ENCODE measurements at regions not wholly inside any gene's neighbourhood (a gene's known extent, or its start where the extent isn't known, plus 50 kb on each side); places are given as distances from the start of the nearest gene placed in this dataset.

DNA sequence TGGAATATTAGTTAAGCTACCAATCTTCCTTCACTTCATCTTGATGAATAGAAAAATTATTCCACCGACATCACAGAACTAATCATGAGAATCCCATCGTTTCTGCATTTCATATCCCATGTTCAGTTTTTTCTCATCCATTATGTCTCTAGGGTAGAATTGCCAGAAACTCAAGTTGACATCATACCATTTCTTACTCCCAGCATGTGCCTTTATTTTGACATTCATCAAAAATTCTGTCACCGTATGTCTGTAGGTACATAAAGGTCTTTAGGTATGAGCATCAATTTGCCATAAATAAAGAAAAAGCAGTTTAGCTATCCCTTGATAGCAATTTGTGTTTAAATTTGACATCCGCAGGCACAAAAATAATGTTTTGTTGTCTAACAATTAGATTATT lies 175.5 kb upstream of the ROBO2 start (continued):
- TF ChIP-seq, protein P1, sequence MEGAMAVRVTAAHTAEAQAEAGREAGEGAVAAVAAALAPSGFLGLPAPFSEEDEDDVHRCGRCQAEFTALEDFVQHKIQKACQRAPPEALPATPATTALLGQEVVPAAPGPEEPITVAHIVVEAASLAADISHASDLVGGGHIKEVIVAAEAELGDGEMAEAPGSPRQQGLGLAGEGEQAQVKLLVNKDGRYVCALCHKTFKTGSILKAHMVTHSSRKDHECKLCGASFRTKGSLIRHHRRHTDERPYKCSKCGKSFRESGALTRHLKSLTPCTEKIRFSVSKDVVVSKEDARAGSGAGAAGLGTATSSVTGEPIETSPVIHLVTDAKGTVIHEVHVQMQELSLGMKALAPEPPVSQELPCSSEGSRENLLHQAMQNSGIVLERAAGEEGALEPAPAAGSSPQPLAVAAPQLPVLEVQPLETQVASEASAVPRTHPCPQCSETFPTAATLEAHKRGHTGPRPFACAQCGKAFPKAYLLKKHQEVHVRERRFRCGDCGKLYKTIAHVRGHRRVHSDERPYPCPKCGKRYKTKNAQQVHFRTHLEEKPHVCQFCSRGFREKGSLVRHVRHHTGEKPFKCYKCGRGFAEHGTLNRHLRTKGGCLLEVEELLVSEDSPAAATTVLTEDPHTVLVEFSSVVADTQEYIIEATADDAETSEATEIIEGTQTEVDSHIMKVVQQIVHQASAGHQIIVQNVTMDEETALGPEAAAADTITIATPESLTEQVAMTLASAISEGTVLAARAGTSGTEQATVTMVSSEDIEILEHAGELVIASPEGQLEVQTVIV (CRISPR knock-in tag; IDR thresholded peaks at IDR 0.05; ENCODE audit: borderline replicate concordance), result no peak

DNA sequence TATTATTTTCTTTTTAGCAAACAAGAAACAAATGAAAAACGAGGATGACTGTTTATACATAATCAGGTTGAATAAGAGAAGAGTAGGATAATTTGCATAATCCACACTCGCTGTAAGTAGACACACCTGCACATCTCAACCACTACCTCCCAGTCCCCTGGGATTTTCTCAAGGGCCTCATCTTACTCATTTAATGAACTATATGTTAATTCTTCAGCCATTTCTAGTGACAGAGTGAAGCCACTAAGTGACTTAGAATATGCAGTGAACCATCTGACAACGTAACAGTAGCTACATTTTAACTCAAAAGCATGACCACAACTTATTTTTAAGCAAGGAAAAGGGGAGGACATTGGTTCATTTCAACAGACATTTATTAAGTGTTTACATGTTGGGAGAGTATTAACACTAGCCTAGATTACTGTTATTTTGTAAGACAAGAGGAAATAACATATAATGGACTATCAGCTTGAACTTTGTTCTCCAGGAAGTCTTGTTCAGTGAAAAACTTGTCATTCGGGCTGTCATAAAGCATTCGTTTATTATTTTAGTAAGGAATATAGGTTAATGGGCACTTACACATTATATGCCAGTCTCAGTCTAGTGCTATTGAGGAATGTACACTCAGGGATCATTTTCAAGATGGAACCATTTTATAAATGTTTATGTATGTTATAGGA lies 173.0 kb upstream of the ROBO2 start:
- FAIRE-seq (no peak), DNase-seq (ENCODE audit: extremely low read depth in 1 of 4, low spot score in 3 of 4) (no peak), ATAC-seq (no peak)
- Histone ChIP-seq H2AFZ (ENCODE audit: low read depth, low read length) (no peak overlapping the region), H3K79me2 (ENCODE audit: control insufficient read depth, insufficient read depth, low read length) (no peaks in the 10 kb centered on the region), H3K36me3 (ENCODE audit: control insufficient read depth, insufficient read depth, low read length) (no peaks in the 10 kb centered on the region), H3K4me2 (ENCODE audit: insufficient read depth, low read length) (no peak overlapping the region), H3K27me3 (ENCODE audit: control insufficient read depth in 2 of 2, insufficient read depth in 2 of 2, low read length in 2 of 2) (no peaks in the 10 kb centered on the region), H3K4me3 (no peak overlapping the region), H4K20me1 (replicated peaks; ENCODE audit: control insufficient read depth, insufficient read depth, low read length) (no peaks in the 10 kb centered on the region), H3K9me1 (ENCODE audit: control insufficient read depth, insufficient read depth, low read length) (no peaks in the 10 kb centered on the region), H3K9ac (ENCODE audit: insufficient read depth in 1 of 2, low read depth in 2 of 2, low read length in 2 of 2) (no peak overlapping the region), H3K9me3 (replicated peaks; ENCODE audit: control insufficient read depth, insufficient read depth, low read depth, low read length) (no peaks in the 10 kb centered on the region), H3K27ac (ENCODE audit: extremely low read depth, low read depth, low read length) (no peak overlapping the region), H3K4me1 (replicated peaks in 1 of 2; ENCODE audit: control insufficient read depth in 2 of 2, insufficient read depth in 2 of 2, low read length in 2 of 2) (no peaks in the 10 kb centered on the region)
- in situ Hi-C loops (cut with MboI) (no loop called here), intact Hi-C loops (cut with micrococcal nuclease) (no loop called here)
- BruUV-seq (replicated peaks), result no TSS peak
- POLR2A ChIA-PET, result no interaction called here
- CTCF ChIA-PET (ENCODE audit: low intra/inter-chr PET ratio), result no interaction called here
- 0% methylated on average over 5 of the region's 5 CpGs for WGBS (ENCODE audit: insufficient coverage, low coverage, missing lambda C conversion rate)
- TF ChIP-seq ZNF507 (tag; conservative IDR thresholded peaks at IDR 0.05) (no peak), STAT5A (IDR thresholded peaks at IDR 0.05; ENCODE audit: borderline replicate concordance, low read length) (no peak), MYNN (IDR thresholded peaks at IDR 0.05) (no peak), MYNN (CRISPR knock-in tag; IDR thresholded peaks at IDR 0.05) (no peak), GATAD2A (IDR thresholded peaks at IDR 0.05) (no peak), POLR2AphosphoS5 (IDR thresholded peaks at IDR 0.05; ENCODE audit: control insufficient read depth, insufficient read depth, low read depth, low read length) (no peak), LEF1 (IDR thresholded peaks at IDR 0.05) (no peak), SPI1 (IDR thresholded peaks at IDR 0.05; ENCODE audit: borderline replicate concordance, low read depth, low read length) (no peak), GATAD2B (IDR thresholded peaks at IDR 0.05; ENCODE audit: borderline replicate concordance) (no peak), ZNF24 (IDR thresholded peaks at IDR 0.05) (no peak), HLTF (IDR thresholded peaks at IDR 0.05) (no peak)
- TF ChIP-seq, protein P2, sequence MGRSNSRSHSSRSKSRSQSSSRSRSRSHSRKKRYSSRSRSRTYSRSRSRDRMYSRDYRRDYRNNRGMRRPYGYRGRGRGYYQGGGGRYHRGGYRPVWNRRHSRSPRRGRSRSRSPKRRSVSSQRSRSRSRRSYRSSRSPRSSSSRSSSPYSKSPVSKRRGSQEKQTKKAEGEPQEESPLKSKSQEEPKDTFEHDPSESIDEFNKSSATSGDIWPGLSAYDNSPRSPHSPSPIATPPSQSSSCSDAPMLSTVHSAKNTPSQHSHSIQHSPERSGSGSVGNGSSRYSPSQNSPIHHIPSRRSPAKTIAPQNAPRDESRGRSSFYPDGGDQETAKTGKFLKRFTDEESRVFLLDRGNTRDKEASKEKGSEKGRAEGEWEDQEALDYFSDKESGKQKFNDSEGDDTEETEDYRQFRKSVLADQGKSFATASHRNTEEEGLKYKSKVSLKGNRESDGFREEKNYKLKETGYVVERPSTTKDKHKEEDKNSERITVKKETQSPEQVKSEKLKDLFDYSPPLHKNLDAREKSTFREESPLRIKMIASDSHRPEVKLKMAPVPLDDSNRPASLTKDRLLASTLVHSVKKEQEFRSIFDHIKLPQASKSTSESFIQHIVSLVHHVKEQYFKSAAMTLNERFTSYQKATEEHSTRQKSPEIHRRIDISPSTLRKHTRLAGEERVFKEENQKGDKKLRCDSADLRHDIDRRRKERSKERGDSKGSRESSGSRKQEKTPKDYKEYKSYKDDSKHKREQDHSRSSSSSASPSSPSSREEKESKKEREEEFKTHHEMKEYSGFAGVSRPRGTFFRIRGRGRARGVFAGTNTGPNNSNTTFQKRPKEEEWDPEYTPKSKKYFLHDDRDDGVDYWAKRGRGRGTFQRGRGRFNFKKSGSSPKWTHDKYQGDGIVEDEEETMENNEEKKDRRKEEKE (IDR thresholded peaks at IDR 0.05; ENCODE audit: borderline replicate concordance in 1 of 2, control insufficient read depth in 1 of 2, low read depth in 2 of 2, low read length in 1 of 2), result no peak
- TF ChIP-seq, protein P3, sequence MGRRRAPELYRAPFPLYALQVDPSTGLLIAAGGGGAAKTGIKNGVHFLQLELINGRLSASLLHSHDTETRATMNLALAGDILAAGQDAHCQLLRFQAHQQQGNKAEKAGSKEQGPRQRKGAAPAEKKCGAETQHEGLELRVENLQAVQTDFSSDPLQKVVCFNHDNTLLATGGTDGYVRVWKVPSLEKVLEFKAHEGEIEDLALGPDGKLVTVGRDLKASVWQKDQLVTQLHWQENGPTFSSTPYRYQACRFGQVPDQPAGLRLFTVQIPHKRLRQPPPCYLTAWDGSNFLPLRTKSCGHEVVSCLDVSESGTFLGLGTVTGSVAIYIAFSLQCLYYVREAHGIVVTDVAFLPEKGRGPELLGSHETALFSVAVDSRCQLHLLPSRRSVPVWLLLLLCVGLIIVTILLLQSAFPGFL (CRISPR knock-in tag; IDR thresholded peaks at IDR 0.05), result no peak
- TF ChIP-seq, protein P4, sequence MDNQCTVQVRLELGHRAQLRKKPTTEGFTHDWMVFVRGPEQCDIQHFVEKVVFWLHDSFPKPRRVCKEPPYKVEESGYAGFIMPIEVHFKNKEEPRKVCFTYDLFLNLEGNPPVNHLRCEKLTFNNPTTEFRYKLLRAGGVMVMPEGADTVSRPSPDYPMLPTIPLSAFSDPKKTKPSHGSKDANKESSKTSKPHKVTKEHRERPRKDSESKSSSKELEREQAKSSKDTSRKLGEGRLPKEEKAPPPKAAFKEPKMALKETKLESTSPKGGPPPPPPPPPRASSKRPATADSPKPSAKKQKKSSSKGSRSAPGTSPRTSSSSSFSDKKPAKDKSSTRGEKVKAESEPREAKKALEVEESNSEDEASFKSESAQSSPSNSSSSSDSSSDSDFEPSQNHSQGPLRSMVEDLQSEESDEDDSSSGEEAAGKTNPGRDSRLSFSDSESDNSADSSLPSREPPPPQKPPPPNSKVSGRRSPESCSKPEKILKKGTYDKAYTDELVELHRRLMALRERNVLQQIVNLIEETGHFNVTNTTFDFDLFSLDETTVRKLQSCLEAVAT (IDR thresholded peaks at IDR 0.05), result no peak

Measured in K562 (cell line).